GM23248 (cell line): ENCODE measurements at regions not wholly inside any gene's neighbourhood (a gene's known extent, or its start where the extent isn't known, plus 50 kb on each side); places are given as distances from the start of the nearest gene placed in this dataset.

ENCODE experiments used
- DNase-seq: peaks from one replicate; pipeline ENCODE4 v3.0.0-alpha.2; 2015
- H2AFZ ChIP-seq: fragments of 200-600 bp; sonication (generic); 2 replicates; pipeline ENCODE4 v1.6.1; 2016; ENCODE audit warnings: antibody characterized with exemption
- H3F3A ChIP-seq: fragments of 200-600 bp; sonication (generic); 2 replicates; pipeline ENCODE4 v1.6.1; 2016; ENCODE audit warnings: mild to moderate bottlenecking, antibody characterized with exemption, mixed run types; ENCODE audit not compliant: insufficient read depth
- H3K27ac ChIP-seq: fragments of 200-600 bp; sonication (generic); 2 replicates; pipeline ENCODE4 v1.5.1; 2016; ENCODE audit warnings: mild to moderate bottlenecking
- H3K27me3 ChIP-seq: fragments of 200-600 bp; sonication (generic); replicated peaks from 2 replicates; pipeline ENCODE4 v1.6.1; 2016; ENCODE audit warnings: mild to moderate bottlenecking; ENCODE audit not compliant: insufficient read depth
- H3K36me3 ChIP-seq: fragments of 200-600 bp; sonication (generic); 2 replicates; pipeline ENCODE4 v1.6.1; 2016; ENCODE audit warnings: low read depth, mild to moderate bottlenecking
- H3K4me1 ChIP-seq: fragments of 200-600 bp; sonication (generic); 2 replicates; pipeline ENCODE4 v1.6.1; 2016; ENCODE audit warnings: mild to moderate bottlenecking; ENCODE audit not compliant: insufficient read depth
- H3K4me2 ChIP-seq: fragments of 200-600 bp; sonication (generic); one replicate; pipeline ENCODE4 v1.6.1; 2016; ENCODE audit warnings: mild to moderate bottlenecking; ENCODE audit not compliant: unreplicated experiment
- H3K4me3 ChIP-seq: fragments of 200-600 bp; sonication (generic); 2 replicates; pipeline ENCODE4 v1.5.1; 2016; ENCODE audit warnings: mild to moderate bottlenecking
- H3K79me2 ChIP-seq: fragments of 200-600 bp; sonication (generic); 2 replicates; pipeline ENCODE4 v1.6.1; 2016; ENCODE audit warnings: mild to moderate bottlenecking; ENCODE audit not compliant: insufficient read depth
- H3K9ac ChIP-seq: fragments of 200-600 bp; sonication (generic); 2 replicates; pipeline ENCODE4 v1.6.1; 2016; ENCODE audit warnings: mild to moderate bottlenecking
- H3K9me2 ChIP-seq: fragments of 200-600 bp; sonication (generic); 2 replicates; pipeline ENCODE4 v1.6.1; 2016; ENCODE audit warnings: mixed run types, mild to moderate bottlenecking, moderate library complexity; ENCODE audit not compliant: insufficient read depth
- H3K9me3 ChIP-seq: fragments of 200-600 bp; sonication (generic); one replicate; pipeline ENCODE4 v1.6.1; 2017; ENCODE audit warnings: low read depth
- H4K20me1 ChIP-seq: fragments of 200-600 bp; sonication (generic); 2 replicates; pipeline ENCODE4 v1.6.0; 2016; ENCODE audit not compliant: insufficient read depth
- EZH2 ChIP-seq: fragments of 200-600 bp; sonication (generic); IDR thresholded peaks from 2 replicates; pipeline ENCODE4 v1.6.1; 2018; ENCODE audit warnings: antibody characterized with exemption, mild to moderate bottlenecking; ENCODE audit not compliant: insufficient read depth, poor library complexity, severe bottlenecking
- EZH2phosphoT487 ChIP-seq: fragments of 200-600 bp; sonication (generic); IDR thresholded peaks from 2 replicates; pipeline ENCODE4 v1.6.1; 2018; ENCODE audit warnings: antibody characterized with exemption, moderate library complexity, mild to moderate bottlenecking, low read depth; ENCODE audit not compliant: insufficient read depth
- WGBS, 2 experiments: methylation state at CpG; one replicate each; pipeline ENCODE4 v1.1.6; 2015 to 2017; ENCODE audit warnings: low lambda C conversion rate in 2 of 2, low coverage in 1 of 2; ENCODE audit errors: missing lambda C conversion rate in 2 of 2; 5-methylcytosine and 5-hydroxymethylcytosine counted together
- in situ Hi-C: fragments of 300-500 bp; cut with MboI; formaldehyde crosslinking; loops from 2 replicates; pipeline ENCODE4 v1.15.0; 2020

DNA sequence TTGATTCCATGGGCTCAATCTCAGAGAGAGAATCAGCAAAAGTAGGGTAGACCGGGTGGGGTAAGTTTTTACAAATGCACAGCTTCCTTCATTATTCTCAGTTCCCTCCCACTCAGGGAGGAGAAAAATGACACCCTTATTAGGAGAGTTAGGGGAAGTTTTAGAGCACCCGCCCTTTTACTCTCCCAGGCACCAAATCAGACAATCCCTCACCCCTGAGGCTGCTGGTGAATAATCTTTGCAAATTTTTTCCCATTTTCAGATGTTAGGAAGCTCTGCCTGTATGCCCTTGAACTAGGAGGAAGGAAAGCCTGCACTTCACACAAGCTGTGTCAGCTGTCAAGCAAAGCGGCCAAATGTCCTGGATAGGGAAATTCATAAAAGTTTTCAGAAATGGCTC is 834.9 kb downstream of the GRID1 start:
- H3K4me3 ChIP-seq, result no peak overlapping the region
- no peaks in the 10 kb centered on the region for H3K4me1 ChIP-seq
- H3K27ac ChIP-seq, result no peak overlapping the region
- H4K20me1 ChIP-seq, result no peaks in the 10 kb centered on the region
- TF ChIP-seq EZH2phosphoT487, result no peak
- TF ChIP-seq EZH2, result no peak
- H3F3A ChIP-seq, result no peaks in the 10 kb centered on the region
- no peaks in the 10 kb centered on the region for H3K36me3 ChIP-seq
- no peaks in the 10 kb centered on the region for H3K79me2 ChIP-seq
- H3K27me3 ChIP-seq, result no peaks in the 10 kb centered on the region
- no peaks in the 10 kb centered on the region for H3K9me3 ChIP-seq
- H3K9me2 ChIP-seq, result no peaks in the 10 kb centered on the region
- H3K9ac ChIP-seq, result no peak overlapping the region
- no peak overlapping the region for H2AFZ ChIP-seq
- H3K4me2 ChIP-seq, result no peak overlapping the region
- no peak for DNase-seq
- in situ Hi-C loops, result no loop called here
- 1 to 7% methylated on average over 3 of the region's 3 CpGs for WGBS, 2 experiments

DNA sequence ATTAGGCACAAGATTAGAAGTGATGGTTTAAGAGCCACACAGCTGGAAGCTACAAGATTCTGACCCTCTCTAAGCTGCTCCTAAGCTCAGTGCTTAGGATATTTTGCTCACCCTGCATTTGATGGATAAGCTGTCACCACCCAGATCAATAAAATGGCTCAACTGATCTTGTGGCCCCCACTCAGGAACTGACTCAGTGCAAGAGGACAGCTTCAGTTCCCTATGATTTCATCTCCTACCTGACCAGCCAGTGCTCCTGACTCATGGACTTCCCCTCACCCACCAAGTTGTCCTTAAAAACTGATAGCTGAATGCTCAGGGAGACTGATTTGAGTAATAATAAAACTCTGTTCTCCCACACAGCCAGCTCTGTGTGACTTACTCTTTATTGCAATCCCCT is 833.8 kb downstream of the GRID1 start:
- TF ChIP-seq EZH2phosphoT487, result no peak
- no peak for TF ChIP-seq EZH2
- Histone ChIP-seq H3K79me2 (no peaks in the 10 kb centered on the region), H3K27ac (no peak overlapping the region), H3K9me2 (no peaks in the 10 kb centered on the region), H3F3A (no peaks in the 10 kb centered on the region), H3K9ac (no peak overlapping the region), H3K4me1 (no peaks in the 10 kb centered on the region), H3K9me3 (no peaks in the 10 kb centered on the region), H4K20me1 (no peaks in the 10 kb centered on the region), H3K4me3 (no peak overlapping the region), H2AFZ (no peak overlapping the region), H3K4me2 (no peak overlapping the region), H3K27me3 (no peaks in the 10 kb centered on the region), H3K36me3 (no peaks in the 10 kb centered on the region)
- DNase-seq, result no peak
- in situ Hi-C loops, result no loop called here

DNA sequence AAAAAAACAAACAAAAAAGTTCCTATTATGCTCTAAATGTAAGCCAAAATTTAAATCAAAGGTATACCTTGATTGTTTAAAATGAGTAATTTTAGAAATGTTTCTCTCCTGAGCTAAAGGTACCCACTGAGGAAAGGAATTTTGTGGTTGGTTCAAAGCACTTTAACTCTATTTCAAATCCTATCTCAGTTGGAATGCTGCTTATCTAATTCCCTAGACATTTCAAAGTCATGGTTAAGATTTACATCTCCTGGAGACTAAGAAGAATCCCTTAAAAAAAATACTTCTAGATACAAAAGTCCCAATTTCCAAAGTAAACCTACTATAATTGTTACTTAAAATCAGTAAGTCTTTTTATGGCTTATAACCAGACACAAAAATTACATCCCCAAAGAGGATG is 830.7 kb downstream of the GRID1 start:
- H3K4me2 ChIP-seq, result no peak overlapping the region
- no peaks in the 10 kb centered on the region for H3K79me2 ChIP-seq
- no peaks in the 10 kb centered on the region for H3K9me3 ChIP-seq
- H2AFZ ChIP-seq, result no peak overlapping the region
- no peaks in the 10 kb centered on the region for H3F3A ChIP-seq
- TF ChIP-seq EZH2phosphoT487 (no peak), EZH2 (no peak)
- H3K36me3 ChIP-seq, result no peaks in the 10 kb centered on the region
- H4K20me1 ChIP-seq, result no peaks in the 10 kb centered on the region
- no peak overlapping the region for H3K27ac ChIP-seq
- H3K9me2 ChIP-seq, result no peaks in the 10 kb centered on the region
- H3K4me1 ChIP-seq, result no peaks in the 10 kb centered on the region
- H3K9ac ChIP-seq, result no peak overlapping the region
- H3K4me3 ChIP-seq, result no peak overlapping the region
- H3K27me3 ChIP-seq, result no peaks in the 10 kb centered on the region
- DNase-seq, result no peak
- in situ Hi-C loops, result no loop called here

DNA sequence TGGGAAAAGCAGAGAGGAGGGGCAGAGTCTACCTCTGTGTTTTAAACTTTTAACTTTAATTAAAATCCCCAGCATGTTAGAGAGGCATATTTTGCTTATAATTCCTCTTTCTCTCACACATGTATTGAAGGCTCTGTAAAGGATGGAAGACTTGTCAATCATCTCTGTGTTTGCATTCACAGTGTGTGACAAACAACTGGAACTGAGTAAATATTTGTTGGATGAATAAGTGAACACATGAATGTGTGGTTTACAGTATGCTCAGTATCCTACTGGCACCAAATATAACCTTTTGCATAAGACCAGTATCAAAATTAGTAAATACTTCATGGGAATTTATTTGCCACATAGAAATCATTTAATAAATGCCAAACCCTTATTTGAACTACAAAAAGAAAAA is 829.0 kb downstream of the GRID1 start:
- H2AFZ ChIP-seq, result no peak overlapping the region
- in situ Hi-C loops, result no loop called here

DNA sequence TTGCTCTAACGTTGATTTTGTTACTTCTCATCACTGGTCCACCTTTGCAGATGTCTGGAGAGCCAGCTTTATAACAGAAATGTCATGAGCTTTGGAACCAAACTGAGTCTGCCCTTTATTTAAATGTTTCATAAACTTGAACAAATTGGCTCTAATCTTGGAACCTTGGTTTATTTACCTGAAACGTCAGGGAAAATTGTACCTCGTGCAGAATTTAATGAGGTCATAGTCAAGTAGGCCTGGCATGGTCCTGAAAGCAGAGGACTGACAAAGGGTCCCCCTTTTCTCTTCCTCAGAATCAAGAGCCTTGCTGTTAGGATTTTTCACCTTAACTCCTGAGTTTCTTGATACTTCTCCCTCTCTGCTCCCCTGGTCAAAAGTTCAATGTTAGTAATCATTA is 828.0 kb downstream of the GRID1 start:
- H2AFZ ChIP-seq, result no peak overlapping the region
- H3K27me3 ChIP-seq, result no peaks in the 10 kb centered on the region
- H3K79me2 ChIP-seq, result no peaks in the 10 kb centered on the region
- no peaks in the 10 kb centered on the region for H3F3A ChIP-seq
- no peaks in the 10 kb centered on the region for H4K20me1 ChIP-seq
- H3K27ac ChIP-seq, result no peak overlapping the region
- H3K9me3 ChIP-seq, result no peaks in the 10 kb centered on the region
- H3K4me2 ChIP-seq, result no peak overlapping the region
- WGBS, 2 experiments, result 16 to 33% methylated on average over 3 of the region's 3 CpGs
- TF ChIP-seq EZH2phosphoT487, result no peak
- TF ChIP-seq EZH2, result no peak
- no peak overlapping the region for H3K9ac ChIP-seq
- no peaks in the 10 kb centered on the region for H3K9me2 ChIP-seq
- H3K4me1 ChIP-seq, result no peaks in the 10 kb centered on the region
- in situ Hi-C loops, result no loop called here
- no peak overlapping the region for H3K4me3 ChIP-seq
- H3K36me3 ChIP-seq, result no peaks in the 10 kb centered on the region
- no peak for DNase-seq

More for the DNA sequence above, 829.0 kb downstream of the GRID1 start:
- Histone ChIP-seq H3K9me2 (no peaks in the 10 kb centered on the region), H4K20me1 (no peaks in the 10 kb centered on the region), H3K9me3 (no peaks in the 10 kb centered on the region), H3K27ac (no peak overlapping the region), H3F3A (no peaks in the 10 kb centered on the region), H3K4me3 (no peak overlapping the region), H3K27me3 (no peaks in the 10 kb centered on the region), H3K4me1 (no peaks in the 10 kb centered on the region), H3K4me2 (no peak overlapping the region), H3K9ac (no peak overlapping the region), H3K79me2 (no peaks in the 10 kb centered on the region), H3K36me3 (no peaks in the 10 kb centered on the region)
- no peak for TF ChIP-seq EZH2phosphoT487
- no peak for DNase-seq
